CD14-positive monocyte (primary cell): ENCODE measurements at regions not wholly inside any gene's neighbourhood (a gene's known extent, or its start where the extent isn't known, plus 50 kb on each side); places are given as distances from the start of the nearest gene placed in this dataset.
A peak's percentile ranks its signal among the peaks of the same experiment; 100 is the strongest.
"Not testable (repeated sequence)": the region's sequence is repeated elsewhere in the genome, so short reads cannot be mapped to it uniquely, and the experiment has no call there.

Source experiments
- DNase-seq, 3 donors: peaks; one replicate each; pipeline ENCODE4 v3.0.0-alpha.2; 2011 to 2022
- H2AFZ ChIP-seq: 2 replicates; pipeline ENCODE4 v1.6.0; 2012; ENCODE audit warnings: mild to moderate bottlenecking, low read depth, low read length, inconsistent platforms; ENCODE audit not compliant: insufficient read depth, poor library complexity, severe bottlenecking
- H3K27ac ChIP-seq, 2 donors: 1 replicate in 1 of 2; 2 replicates in 1 of 2; pipeline ENCODE4 v1.5.1; 2012 to 2013; ENCODE audit warnings: low read length in 2 of 2, control low read depth in 1 of 2, inconsistent platforms in 1 of 2, low read depth in 1 of 2, mild to moderate bottlenecking in 1 of 2
- H3K27me3 ChIP-seq, 2 donors: one replicate each; pipeline versions ENCODE4 v1.6.0 to v1.6.1; 2011 to 2013; ENCODE audit warnings: low read length in 2 of 2; ENCODE audit not compliant: control insufficient read depth in 2 of 2, insufficient read depth in 2 of 2
- H3K36me3 ChIP-seq, 2 donors: replicated peaks in 1 of 2; 1 replicate in 1 of 2; 2 replicates in 1 of 2; pipeline versions ENCODE4 v1.5.1 to v1.6.1; 2012 to 2013; ENCODE audit warnings: low read length in 2 of 2, control low read depth in 1 of 2, inconsistent platforms in 1 of 2, mild to moderate bottlenecking in 1 of 2; ENCODE audit not compliant: insufficient read depth in 2 of 2, control insufficient read depth in 1 of 2
- H3K4me1 ChIP-seq, 2 donors: 1 replicate in 1 of 2; 2 replicates in 1 of 2; pipeline versions ENCODE4 v1.5.1 to v1.6.1; 2012 to 2013; ENCODE audit warnings: low read length in 2 of 2, control low read depth in 1 of 2, inconsistent platforms in 1 of 2, mild to moderate bottlenecking in 1 of 2, moderate library complexity in 1 of 2; ENCODE audit not compliant: insufficient read depth in 2 of 2, control insufficient read depth in 1 of 2
- H3K4me2 ChIP-seq: replicated peaks from 2 replicates; pipeline ENCODE3; 2012; ENCODE audit warnings: low read length, moderate library complexity, mild to moderate bottlenecking; ENCODE audit not compliant: poor library complexity, severe bottlenecking; ENCODE audit errors: extremely low read depth
- H3K4me3 ChIP-seq, 3 experiments: fragments of 200-600 bp in 1 of 3; sonication (generic) in 1 of 3; replicated peaks in 1 of 3; 1 replicate in 2 of 3; 2 replicates in 1 of 3; pipeline ENCODE4 v1.5.1; 2011 to 2013; ENCODE audit warnings: low read length in 3 of 3, mild to moderate bottlenecking in 3 of 3, control low read depth in 2 of 3, low read depth in 2 of 3, inconsistent platforms in 1 of 3, moderate library complexity in 1 of 3
- H3K79me2 ChIP-seq: 2 replicates; pipeline ENCODE4 v1.6.0; 2012; ENCODE audit warnings: mild to moderate bottlenecking, control low read depth, inconsistent platforms, low read length, moderate library complexity; ENCODE audit not compliant: insufficient read depth
- H3K9ac ChIP-seq: 2 replicates; pipeline ENCODE4 v1.6.0; 2017; ENCODE audit warnings: low read length, mild to moderate bottlenecking; ENCODE audit not compliant: insufficient read depth, poor library complexity, severe bottlenecking
- H3K9me3 ChIP-seq, 2 donors: replicated peaks in 1 of 2; 1 replicate in 1 of 2; 2 replicates in 1 of 2; pipeline versions ENCODE4 v1.5.1 to v1.6.1; 2012 to 2013; ENCODE audit warnings: low read length in 2 of 2, control low read depth in 1 of 2; ENCODE audit not compliant: control insufficient read depth in 1 of 2, insufficient read depth in 1 of 2
- H4K20me1 ChIP-seq: 2 replicates; pipeline ENCODE4 v1.6.0; 2012; ENCODE audit warnings: mild to moderate bottlenecking, low read length, control low read depth, moderate library complexity; ENCODE audit not compliant: insufficient read depth
- H3K27ac Mint-ChIP-seq, 7 donors: one replicate each; pipeline ENCODE4 v1.8.0; 2020; ENCODE audit warnings: mild to moderate bottlenecking in 7 of 7, mixed read lengths in 7 of 7, moderate library complexity in 6 of 7, inconsistent platforms in 2 of 7
- H3K27me3 Mint-ChIP-seq, 3 donors: one replicate each; pipeline ENCODE4 v1.8.0; 2021 to 2022; ENCODE audit warnings: low read depth in 3 of 3, mild to moderate bottlenecking in 3 of 3, mixed read lengths in 3 of 3, moderate library complexity in 3 of 3, inconsistent platforms in 1 of 3
- H3K36me3 Mint-ChIP-seq, 2 donors: one replicate each; pipeline ENCODE4 v1.8.0; 2020; ENCODE audit warnings: mixed read lengths in 2 of 2, inconsistent platforms in 1 of 2, mild to moderate bottlenecking in 1 of 2
- H3K4me1 Mint-ChIP-seq: one replicate; pipeline ENCODE4 v1.8.0; 2020; ENCODE audit warnings: mild to moderate bottlenecking, mixed read lengths
- H3K4me3 Mint-ChIP-seq, 2 donors: one replicate each; pipeline ENCODE4 v1.8.0; 2020; ENCODE audit warnings: mild to moderate bottlenecking in 2 of 2, mixed read lengths in 2 of 2, moderate library complexity in 1 of 2
- H3K9me3 Mint-ChIP-seq, 7 donors: one replicate each; pipeline ENCODE4 v1.8.0; 2020 to 2022; ENCODE audit warnings: mixed read lengths in 7 of 7, mild to moderate bottlenecking in 6 of 7, moderate library complexity in 6 of 7, inconsistent platforms in 2 of 7
- CTCF ChIP-seq: fragments of 200-600 bp; IDR thresholded peaks from one replicate; pipeline ENCODE4 v1.8.0; 2022; ENCODE audit warnings: antibody characterized with exemption, mild to moderate bottlenecking
- WGBS: methylation state at CpG from one replicate; pipeline ENCODE4 v1.1.5; 2013; ENCODE audit warnings: missing lambda C conversion rate; ENCODE audit not compliant: insufficient coverage; 5-methylcytosine and 5-hydroxymethylcytosine counted together
- intact Hi-C, 2 donors: fragments of 100-400 bp; cut with micrococcal nuclease; formaldehyde crosslinking; loops; one replicate each; pipeline versions ENCODE4 v1.15.0 to v1.15.1; 2023

GRCh38 chr10:114720685-114721278 lies 62.7 kb upstream of the ABLIM1 start:
- H3K27ac Mint-ChIP-seq: peak overlapping the region in 1 of 7 donors; percentile 41
- H3K36me3 Mint-ChIP-seq: no peaks in the 10 kb centered on the region
- Histone ChIP-seq H3K79me2 (no peaks in the 10 kb centered on the region), H3K27me3 (no peaks in the 10 kb centered on the region), H3K36me3 (no peaks in the 10 kb centered on the region), H3K9ac (no peak overlapping the region), H3K27ac (no peak overlapping the region), H3K4me1 (no peaks in the 10 kb centered on the region), H3K4me3 (no peak overlapping the region), H3K4me2 (no peak overlapping the region), H3K9me3 (no peaks in the 10 kb centered on the region), H2AFZ (no peak overlapping the region), H4K20me1 (no peaks in the 10 kb centered on the region)
- WGBS: 61% methylated on average over 4 of the region's 4 CpGs
- intact Hi-C loops: no loop called here
- no peaks in the 10 kb centered on the region for H3K4me1 Mint-ChIP-seq
- H3K4me3 Mint-ChIP-seq: no peak overlapping the region
- no peak for TF ChIP-seq CTCF
- H3K9me3 Mint-ChIP-seq: no peaks in the 10 kb centered on the region
- DNase-seq: no peak
- peaks cover 0 to 3% (median 1%) of the 10 kb centered on the region in 3 donors for H3K27me3 Mint-ChIP-seq

- H3K36me3 Mint-ChIP-seq, H3K4me3 ChIP-seq, H3K4me2 ChIP-seq, H3K36me3 ChIP-seq, H3K4me3 Mint-ChIP-seq, H2AFZ ChIP-seq, H3K9me3 ChIP-seq, H4K20me1 ChIP-seq, H3K27me3 Mint-ChIP-seq, H3K9me3 Mint-ChIP-seq, H3K4me1 ChIP-seq, H3K27ac ChIP-seq, H3K27me3 ChIP-seq, H3K79me2 ChIP-seq, H3K4me1 Mint-ChIP-seq, intact Hi-C loops, DNase-seq, H3K9ac ChIP-seq, H3K27ac Mint-ChIP-seq: not testable (repeated sequence)
- WGBS: no CpG with 5 or more reads among the region's 3 CpGs
These were observed 64.1 kb upstream of the ABLIM1 start for GRCh38 chr10:114722136-114722535.
